Activated T-helper 1 cell treated with anti-CD3 and anti-CD28 coated beads, Interleukin-12 subunit alpha, Interleukin-12 subunit beta, Interleukin-2, Interleukin-4 antibody, amounts not matched to agents 30 ng/mL and 10 ng/mL and 1 ng/mL, durations not matched to agents 14 hours and 24 hours and 36 hours (primary cell): ENCODE measurements at regions not wholly inside any gene's neighbourhood (a gene's known extent, or its start where the extent isn't known, plus 50 kb on each side); places are given as distances from the start of the nearest gene placed in this dataset.

ENCODE experiments used
- DNase-seq: peaks from one replicate; pipeline ENCODE4 v3.0.0; 2021; ENCODE audit warnings: low spot score
- H3K27ac Mint-ChIP-seq: one replicate; pipeline ENCODE4 v1.8.0; 2021; ENCODE audit warnings: mild to moderate bottlenecking, mixed read lengths
- H3K27me3 Mint-ChIP-seq: one replicate; pipeline ENCODE4 v1.8.0; 2022; ENCODE audit warnings: mild to moderate bottlenecking, moderate library complexity, mixed read lengths; ENCODE audit not compliant: insufficient read depth
- H3K36me3 Mint-ChIP-seq: one replicate; pipeline ENCODE4 v1.8.0; 2021; ENCODE audit warnings: low read depth, mixed read lengths
- H3K4me1 Mint-ChIP-seq: one replicate; pipeline ENCODE4 v1.8.0; 2021; ENCODE audit warnings: low read depth, mixed read lengths
- H3K4me3 Mint-ChIP-seq: one replicate; pipeline ENCODE4 v1.8.0; 2021; ENCODE audit warnings: mild to moderate bottlenecking, moderate library complexity, mixed read lengths
- H3K9me3 Mint-ChIP-seq: one replicate; pipeline ENCODE4 v1.8.0; 2021; ENCODE audit warnings: mixed read lengths
- intact Hi-C: fragments of 100-400 bp; cut with micrococcal nuclease; formaldehyde crosslinking; loops from one replicate; pipeline ENCODE4 v1.15.1; 2024

GRCh38 chr3:146972726-146973125, 367.6 kb upstream of the PLSCR5 start:
- H3K4me1 Mint-ChIP-seq, result no peaks in the 10 kb centered on the region

GRCh38 chr3:146970236-146970635, 365.1 kb upstream of the PLSCR5 start:
- no peaks in the 10 kb centered on the region for H3K4me1 Mint-ChIP-seq
- intact Hi-C loops, result no loop called here
- no peak overlapping the region for H3K27ac Mint-ChIP-seq
- DNase-seq, result no peak
- no peaks in the 10 kb centered on the region for H3K9me3 Mint-ChIP-seq
- H3K27me3 Mint-ChIP-seq, result no peaks in the 10 kb centered on the region
- H3K36me3 Mint-ChIP-seq, result no peaks in the 10 kb centered on the region
- no peak overlapping the region for H3K4me3 Mint-ChIP-seq

More at GRCh38 chr3:146972726-146973125, 367.6 kb upstream of the PLSCR5 start:
- no peaks in the 10 kb centered on the region for H3K9me3 Mint-ChIP-seq
- no peak overlapping the region for H3K27ac Mint-ChIP-seq
- H3K27me3 Mint-ChIP-seq, result no peaks in the 10 kb centered on the region
- DNase-seq, result no peak
- no peaks in the 10 kb centered on the region for H3K36me3 Mint-ChIP-seq
- H3K4me3 Mint-ChIP-seq, result no peak overlapping the region
- intact Hi-C loops, result no loop called here

GRCh38 chr3:146969356-146969755, 364.2 kb upstream of the PLSCR5 start:
- Mint-ChIP-seq H3K9me3 (no peaks in the 10 kb centered on the region), H3K4me1 (no peaks in the 10 kb centered on the region), H3K4me3 (no peak overlapping the region), H3K27me3 (no peaks in the 10 kb centered on the region), H3K27ac (no peak overlapping the region), H3K36me3 (no peaks in the 10 kb centered on the region)
- DNase-seq, result no peak
- intact Hi-C loops, result no loop called here

- intact Hi-C loops, result no loop called here
- Mint-ChIP-seq H3K9me3 (no peaks in the 10 kb centered on the region), H3K4me3 (no peak overlapping the region), H3K27me3 (no peaks in the 10 kb centered on the region), H3K4me1 (no peaks in the 10 kb centered on the region), H3K36me3 (no peaks in the 10 kb centered on the region), H3K27ac (no peak overlapping the region)
- no peak for DNase-seq
These were observed 363.1 kb upstream of the PLSCR5 start for GRCh38 chr3:146968204-146968651.

GRCh38 chr3:146967783-146968182, 362.6 kb upstream of the PLSCR5 start:
- Mint-ChIP-seq H3K9me3 (no peaks in the 10 kb centered on the region), H3K36me3 (no peaks in the 10 kb centered on the region), H3K4me3 (no peak overlapping the region), H3K27me3 (no peaks in the 10 kb centered on the region), H3K27ac (no peak overlapping the region), H3K4me1 (no peaks in the 10 kb centered on the region)
- DNase-seq, result no peak
- intact Hi-C loops, result no loop called here

- intact Hi-C loops, result no loop called here
- Mint-ChIP-seq H3K27me3 (no peaks in the 10 kb centered on the region), H3K27ac (no peak overlapping the region), H3K4me1 (no peaks in the 10 kb centered on the region), H3K36me3 (no peaks in the 10 kb centered on the region), H3K4me3 (no peak overlapping the region), H3K9me3 (no peaks in the 10 kb centered on the region)
- DNase-seq, result no peak
These were observed 361.0 kb upstream of the PLSCR5 start for GRCh38 chr3:146966124-146966523.

GRCh38 chr3:146953511-146953981, 348.4 kb upstream of the PLSCR5 start:
- Mint-ChIP-seq H3K27me3 (no peaks in the 10 kb centered on the region), H3K27ac (no peak overlapping the region), H3K4me3 (no peak overlapping the region), H3K9me3 (no peaks in the 10 kb centered on the region), H3K36me3 (no peaks in the 10 kb centered on the region), H3K4me1 (no peaks in the 10 kb centered on the region)
- intact Hi-C loops, result no loop called here
- DNase-seq, result no peak

GRCh38 chr3:146948985-146949384, 343.8 kb upstream of the PLSCR5 start:
- intact Hi-C loops, result no loop called here

GRCh38 chr3:146948186-146948585, 343.0 kb upstream of the PLSCR5 start:
- intact Hi-C loops, result no loop called here
- H3K27me3 Mint-ChIP-seq, result no peaks in the 10 kb centered on the region
- H3K27ac Mint-ChIP-seq, result no peak overlapping the region
- no peaks in the 10 kb centered on the region for H3K4me1 Mint-ChIP-seq
- H3K4me3 Mint-ChIP-seq, result no peak overlapping the region
- no peaks in the 10 kb centered on the region for H3K36me3 Mint-ChIP-seq
- no peak for DNase-seq
- peaks cover 8% of the 10 kb centered on the region for H3K9me3 Mint-ChIP-seq

More at GRCh38 chr3:146948985-146949384, 343.8 kb upstream of the PLSCR5 start:
- no peak overlapping the region for H3K4me3 Mint-ChIP-seq
- H3K27me3 Mint-ChIP-seq, result no peaks in the 10 kb centered on the region
- no peaks in the 10 kb centered on the region for H3K4me1 Mint-ChIP-seq
- no peak for DNase-seq
- H3K9me3 Mint-ChIP-seq, result no peaks in the 10 kb centered on the region
- no peak overlapping the region for H3K27ac Mint-ChIP-seq
- H3K36me3 Mint-ChIP-seq, result no peaks in the 10 kb centered on the region

- no peak for DNase-seq
- no peaks in the 10 kb centered on the region for H3K27me3 Mint-ChIP-seq
- H3K9me3 Mint-ChIP-seq, result no peaks in the 10 kb centered on the region
- H3K36me3 Mint-ChIP-seq, result no peaks in the 10 kb centered on the region
- no peak overlapping the region for H3K4me3 Mint-ChIP-seq
- no peak overlapping the region for H3K27ac Mint-ChIP-seq
- H3K4me1 Mint-ChIP-seq, result no peaks in the 10 kb centered on the region
- intact Hi-C loops, result no loop called here
These were observed 324.6 kb upstream of the PLSCR5 start for GRCh38 chr3:146929696-146930095.

GRCh38 chr3:146928421-146929059, 323.4 kb upstream of the PLSCR5 start:
- Mint-ChIP-seq H3K4me3 (no peak overlapping the region), H3K27ac (no peak overlapping the region)

GRCh38 chr3:146921693-146922092, 316.5 kb upstream of the PLSCR5 start:
- H3K36me3 Mint-ChIP-seq, result no peaks in the 10 kb centered on the region
- no peak for DNase-seq
- no peak overlapping the region for H3K27ac Mint-ChIP-seq
- H3K4me1 Mint-ChIP-seq, result no peaks in the 10 kb centered on the region
- no peaks in the 10 kb centered on the region for H3K9me3 Mint-ChIP-seq
- H3K27me3 Mint-ChIP-seq, result no peaks in the 10 kb centered on the region
- H3K4me3 Mint-ChIP-seq, result no peak overlapping the region
- intact Hi-C loops, result no loop called here

More at GRCh38 chr3:146928421-146929059, 323.4 kb upstream of the PLSCR5 start:
- Mint-ChIP-seq H3K9me3 (no peaks in the 10 kb centered on the region), H3K27me3 (no peaks in the 10 kb centered on the region), H3K4me1 (no peaks in the 10 kb centered on the region), H3K36me3 (no peaks in the 10 kb centered on the region)
- DNase-seq, result no peak
- intact Hi-C loops, result no loop called here

GRCh38 chr3:146914409-146914808, 309.3 kb upstream of the PLSCR5 start:
- DNase-seq, result no peak
- no peak overlapping the region for H3K4me3 Mint-ChIP-seq
- intact Hi-C loops, result no loop called here
- H3K4me1 Mint-ChIP-seq, result no peaks in the 10 kb centered on the region
- H3K9me3 Mint-ChIP-seq, result peaks cover 4% of the 10 kb centered on the region
- H3K27me3 Mint-ChIP-seq, result no peaks in the 10 kb centered on the region
- no peak overlapping the region for H3K27ac Mint-ChIP-seq
- no peaks in the 10 kb centered on the region for H3K36me3 Mint-ChIP-seq
